Right lobe of liver (tissue), 6 donors: ENCODE measurements at regions not wholly inside any gene's neighbourhood (a gene's known extent, or its start where the extent isn't known, plus 50 kb on each side); places are given as distances from the start of the nearest gene placed in this dataset.

Experiments used
- ATAC-seq, 4 donors: fragments of 200-7000 bp; cut with Tn5 transposase; one replicate each; pipeline ENCODE4 v1.9.1; 2020; ENCODE audit warnings: mild to moderate bottlenecking in 4 of 4, moderate library complexity in 4 of 4
- DNase-seq, 3 donors: peaks; one replicate each; pipeline ENCODE4 v3.0.0-alpha.2; 2020
- H3K27ac ChIP-seq, 3 donors: fragments of 200-600 bp; one replicate each; pipeline ENCODE4 v1.8.0; 2022
- H3K27me3 ChIP-seq, 2 donors: fragments of 200-600 bp; one replicate each; pipeline ENCODE4 v1.8.0; 2022
- H3K36me3 ChIP-seq, 4 donors: fragments of 200-600 bp; sonication (generic) in 1 of 4; one replicate each; pipeline versions ENCODE4 v1.5.1 to v1.8.0; 2017 to 2022; ENCODE audit warnings: control low read depth in 1 of 4
- H3K4me1 ChIP-seq, 4 donors: fragments of 200-600 bp; sonication (generic) in 1 of 4; one replicate each; pipeline versions ENCODE4 v1.5.1 to v1.8.0; 2017 to 2022; ENCODE audit warnings: control low read depth in 1 of 4
- H3K4me3 ChIP-seq, 3 donors: fragments of 200-600 bp; one replicate each; pipeline ENCODE4 v1.8.0; 2022
- H3K9me3 ChIP-seq, 4 donors: fragments of 200-600 bp; sonication (generic) in 1 of 4; one replicate each; pipeline versions ENCODE4 v1.5.1 to v1.8.0; 2017 to 2022; ENCODE audit warnings: control low read depth in 1 of 4
- POLR2A ChIP-seq: fragments of 450-650 bp; IDR thresholded peaks from one replicate; pipeline ENCODE4 v1.6.1; 2017; ENCODE audit warnings: antibody characterized with exemption, mild to moderate bottlenecking
- WGBS: methylation state at CpG from one replicate; pipeline ENCODE4 v1.1.6; 2018; ENCODE audit warnings: low coverage, low lambda C conversion rate; ENCODE audit not compliant: insufficient coverage; ENCODE audit errors: missing lambda C conversion rate; 5-methylcytosine and 5-hydroxymethylcytosine counted together
- intact Hi-C, 2 donors: fragments of 100-400 bp; cut with DNase I; formaldehyde crosslinking; loops; one replicate each; pipeline versions ENCODE4 v1.11.2 to v1.14.1; 2022
- TF ChIP-seq, protein P1 (sequence below), 4 donors: fragments of 200-600 bp in 3 of 4; fragments of 450-650 bp in 1 of 4; IDR thresholded peaks; one replicate each; pipeline versions ENCODE4 v1.5.1 to v1.8.0; 2016 to 2022; ENCODE audit warnings: antibody characterized with exemption in 4 of 4, mild to moderate bottlenecking in 2 of 4
- donor health status: DM: no; HTN: yes; CAD: no.
- donor health status: DM: no; HTN: no; CAD: no.
- donor health status: DM: no; HTN: no; CAD: no.
- donor health status: DM: no; HTN: yes; CAD: no.
- donor health status: DM: no; HTN: yes; CAD: no.

DNA sequence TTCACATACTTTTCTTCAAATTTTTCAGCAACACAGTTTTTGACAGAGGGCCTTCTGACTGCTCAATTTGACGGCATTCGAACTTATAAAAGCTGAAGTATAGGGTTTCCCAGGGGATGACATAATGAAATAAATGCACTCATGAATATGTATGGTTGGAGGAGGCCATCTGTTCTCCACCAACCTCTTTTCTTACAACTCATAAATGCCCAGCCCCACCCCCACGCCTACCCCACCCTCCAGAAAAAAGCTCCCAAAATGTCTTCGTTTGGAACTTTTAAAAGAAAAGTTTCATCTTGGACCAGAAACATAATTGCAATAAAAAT lies 211.6 kb upstream of the LRRN1 start:
- WGBS: 64% methylated on average over 4 of the region's 4 CpGs
- Histone ChIP-seq H3K27me3 (no peaks in the 10 kb centered on the region), H3K27ac (no peak overlapping the region), H3K36me3 (no peaks in the 10 kb centered on the region), H3K4me3 (no peak overlapping the region), H3K9me3 (no peaks in the 10 kb centered on the region), H3K4me1 (no peaks in the 10 kb centered on the region)
- ATAC-seq (no peak), DNase-seq (no peak)
- TF ChIP-seq, protein P1, sequence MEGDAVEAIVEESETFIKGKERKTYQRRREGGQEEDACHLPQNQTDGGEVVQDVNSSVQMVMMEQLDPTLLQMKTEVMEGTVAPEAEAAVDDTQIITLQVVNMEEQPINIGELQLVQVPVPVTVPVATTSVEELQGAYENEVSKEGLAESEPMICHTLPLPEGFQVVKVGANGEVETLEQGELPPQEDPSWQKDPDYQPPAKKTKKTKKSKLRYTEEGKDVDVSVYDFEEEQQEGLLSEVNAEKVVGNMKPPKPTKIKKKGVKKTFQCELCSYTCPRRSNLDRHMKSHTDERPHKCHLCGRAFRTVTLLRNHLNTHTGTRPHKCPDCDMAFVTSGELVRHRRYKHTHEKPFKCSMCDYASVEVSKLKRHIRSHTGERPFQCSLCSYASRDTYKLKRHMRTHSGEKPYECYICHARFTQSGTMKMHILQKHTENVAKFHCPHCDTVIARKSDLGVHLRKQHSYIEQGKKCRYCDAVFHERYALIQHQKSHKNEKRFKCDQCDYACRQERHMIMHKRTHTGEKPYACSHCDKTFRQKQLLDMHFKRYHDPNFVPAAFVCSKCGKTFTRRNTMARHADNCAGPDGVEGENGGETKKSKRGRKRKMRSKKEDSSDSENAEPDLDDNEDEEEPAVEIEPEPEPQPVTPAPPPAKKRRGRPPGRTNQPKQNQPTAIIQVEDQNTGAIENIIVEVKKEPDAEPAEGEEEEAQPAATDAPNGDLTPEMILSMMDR (IDR thresholded peaks at IDR 0.05): no peak
- TF ChIP-seq POLR2A: no peak
- intact Hi-C loops: no loop called here

DNA sequence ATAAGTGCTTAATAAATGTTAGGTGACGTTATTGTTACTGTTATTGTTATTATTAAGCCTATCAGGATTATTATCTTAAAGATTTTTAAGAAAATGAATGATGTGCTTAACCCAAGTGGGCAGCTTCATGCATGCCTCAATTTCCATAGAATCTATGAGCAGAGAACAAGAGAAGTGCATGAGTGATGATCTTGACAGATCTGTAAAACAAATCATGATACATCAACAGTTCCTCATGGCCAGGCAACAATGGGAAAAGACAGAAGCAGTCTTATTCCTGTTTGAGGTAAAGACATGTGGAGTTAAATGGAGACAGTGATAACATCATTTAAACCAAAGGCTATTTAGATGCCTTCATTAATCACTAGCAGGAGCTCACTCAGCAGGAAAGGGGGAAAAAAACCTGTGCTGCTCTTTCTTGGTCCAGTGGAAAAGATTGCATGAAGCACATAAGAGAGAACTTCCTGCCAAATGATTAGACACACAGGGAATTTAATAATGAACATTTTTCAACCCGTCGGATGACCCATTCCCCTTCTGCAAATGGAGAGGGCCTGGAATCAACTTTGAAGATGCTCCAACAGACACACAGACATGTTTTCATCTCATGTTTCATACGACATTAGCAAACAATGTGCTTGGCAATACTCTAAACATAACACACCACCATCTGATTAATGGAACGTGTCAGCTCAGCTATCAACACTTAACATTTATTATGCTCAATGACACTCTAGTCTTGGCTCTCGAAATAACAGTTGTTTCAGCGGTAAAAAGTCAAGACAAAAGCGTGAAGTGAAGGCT lies 212.2 kb upstream of the LRRN1 start:
- intact Hi-C loops: no loop called here
- 57% methylated on average over 8 of the region's 8 CpGs for WGBS
- H3K27me3 ChIP-seq: no peaks in the 10 kb centered on the region
- H3K36me3 ChIP-seq: no peaks in the 10 kb centered on the region
- ATAC-seq: no peak
- no peaks in the 10 kb centered on the region for H3K4me1 ChIP-seq
- H3K4me3 ChIP-seq: no peak overlapping the region
- no peak overlapping the region for H3K27ac ChIP-seq
- TF ChIP-seq, protein P1 (IDR thresholded peaks at IDR 0.05): no peak
- TF ChIP-seq POLR2A: no peak
- DNase-seq: no peak
- H3K9me3 ChIP-seq: no peaks in the 10 kb centered on the region

GRCh38 chr3:3586336-3586735 lies 212.9 kb upstream of the LRRN1 start:
- DNase-seq (no peak), ATAC-seq (no peak)
- intact Hi-C loops: no loop called here
- no peak overlapping the region for H3K4me3 ChIP-seq
- no peaks in the 10 kb centered on the region for H3K4me1 ChIP-seq
- H3K27me3 ChIP-seq: no peaks in the 10 kb centered on the region
- no peaks in the 10 kb centered on the region for H3K36me3 ChIP-seq
- no peak overlapping the region for H3K27ac ChIP-seq
- H3K9me3 ChIP-seq: no peaks in the 10 kb centered on the region
- WGBS: 38% methylated on average over 3 of the region's 3 CpGs
- no peak for TF ChIP-seq POLR2A
- TF ChIP-seq, protein P1 (IDR thresholded peaks at IDR 0.05): no peak

- DNase-seq (no peak), ATAC-seq (no peak)
- H3K4me3 ChIP-seq: no peak overlapping the region
- H3K27me3 ChIP-seq: no peaks in the 10 kb centered on the region
- H3K36me3 ChIP-seq: no peaks in the 10 kb centered on the region
- no peak overlapping the region for H3K27ac ChIP-seq
- H3K9me3 ChIP-seq: no peaks in the 10 kb centered on the region
- no peaks in the 10 kb centered on the region for H3K4me1 ChIP-seq
- intact Hi-C loops: no loop called here
- WGBS: 78% methylated on average over 2 of the region's 2 CpGs
- TF ChIP-seq POLR2A: no peak
- TF ChIP-seq, protein P1 (IDR thresholded peaks at IDR 0.05): no peak
Measured at GRCh38 chr3:3579658-3580057, 219.6 kb upstream of the LRRN1 start.
